Vagina (tissue), 2 donors: ENCODE measurements at regions not wholly inside any gene's neighbourhood (a gene's known extent, or its start where the extent isn't known, plus 50 kb on each side); places are given as distances from the start of the nearest gene placed in this dataset.

ENCODE experiments used
- POLR2A ChIP-seq, 2 donors: fragments of 450-650 bp; IDR thresholded peaks; one replicate each; pipeline ENCODE4 v1.6.1; 2017; ENCODE audit warnings: antibody characterized with exemption in 2 of 2, mild to moderate bottlenecking in 2 of 2, moderate library complexity in 2 of 2
- POLR2AphosphoS5 ChIP-seq, 2 donors: sonication (generic); formaldehyde crosslinking; IDR thresholded peaks; one replicate each; pipeline ENCODE4 v1.9.0; 2017; ENCODE audit warnings: antibody characterized with exemption in 2 of 2, mild to moderate bottlenecking in 2 of 2, low read depth in 1 of 2; ENCODE audit not compliant: insufficient read depth in 1 of 2
- TF ChIP-seq, protein P1 (sequence below), 3 experiments: fragments of 450-650 bp in 2 of 3; fragments of 200-600 bp in 1 of 3; sonication (generic) in 1 of 3; IDR thresholded peaks; one replicate each; pipeline ENCODE4 v1.5.1; 2017 to 2019; ENCODE audit warnings: antibody characterized with exemption in 3 of 3, mild to moderate bottlenecking in 2 of 3, moderate library complexity in 2 of 3

DNA sequence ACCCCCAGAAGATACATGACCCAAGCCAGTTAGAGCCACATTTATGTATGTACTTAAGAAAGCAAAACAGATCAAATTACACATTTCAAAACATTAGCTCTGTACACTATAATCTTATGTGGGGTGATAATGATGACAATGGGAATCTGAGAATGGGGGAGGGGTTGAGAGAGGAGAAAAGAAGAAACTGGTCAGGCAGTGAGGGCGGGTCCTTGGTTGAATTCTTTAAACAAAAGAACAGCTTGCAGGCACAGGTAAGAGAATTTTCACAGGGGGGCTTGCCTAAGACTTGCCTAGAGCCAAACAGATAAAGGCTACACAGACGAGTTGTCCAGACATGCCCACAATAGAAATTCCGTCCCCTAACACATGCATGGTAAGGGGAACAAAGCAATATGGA lies 76.8 kb upstream of the PTER start:
- TF ChIP-seq, protein P1, sequence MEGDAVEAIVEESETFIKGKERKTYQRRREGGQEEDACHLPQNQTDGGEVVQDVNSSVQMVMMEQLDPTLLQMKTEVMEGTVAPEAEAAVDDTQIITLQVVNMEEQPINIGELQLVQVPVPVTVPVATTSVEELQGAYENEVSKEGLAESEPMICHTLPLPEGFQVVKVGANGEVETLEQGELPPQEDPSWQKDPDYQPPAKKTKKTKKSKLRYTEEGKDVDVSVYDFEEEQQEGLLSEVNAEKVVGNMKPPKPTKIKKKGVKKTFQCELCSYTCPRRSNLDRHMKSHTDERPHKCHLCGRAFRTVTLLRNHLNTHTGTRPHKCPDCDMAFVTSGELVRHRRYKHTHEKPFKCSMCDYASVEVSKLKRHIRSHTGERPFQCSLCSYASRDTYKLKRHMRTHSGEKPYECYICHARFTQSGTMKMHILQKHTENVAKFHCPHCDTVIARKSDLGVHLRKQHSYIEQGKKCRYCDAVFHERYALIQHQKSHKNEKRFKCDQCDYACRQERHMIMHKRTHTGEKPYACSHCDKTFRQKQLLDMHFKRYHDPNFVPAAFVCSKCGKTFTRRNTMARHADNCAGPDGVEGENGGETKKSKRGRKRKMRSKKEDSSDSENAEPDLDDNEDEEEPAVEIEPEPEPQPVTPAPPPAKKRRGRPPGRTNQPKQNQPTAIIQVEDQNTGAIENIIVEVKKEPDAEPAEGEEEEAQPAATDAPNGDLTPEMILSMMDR (IDR thresholded peaks at IDR 0.05): no peak
- TF ChIP-seq POLR2AphosphoS5 (IDR thresholded peaks at IDR 0.05; ENCODE audit: insufficient read depth in 1 of 2, low read depth in 1 of 2): no peak
- no peak for TF ChIP-seq POLR2A (IDR thresholded peaks at IDR 0.05)
